Esophagus squamous epithelium (tissue), 4 donors: ENCODE measurements at regions not wholly inside any gene's neighbourhood (a gene's known extent, or its start where the extent isn't known, plus 50 kb on each side); places are given as distances from the start of the nearest gene placed in this dataset.

Source experiments
- POLR2A ChIP-seq, 4 donors: fragments of 450-650 bp; IDR thresholded peaks; one replicate each; pipeline ENCODE4 v1.6.1; 2017; ENCODE audit warnings: antibody characterized with exemption in 4 of 4, mild to moderate bottlenecking in 4 of 4, moderate library complexity in 3 of 4
- TF ChIP-seq, protein P1 (sequence below), 6 experiments: fragments of 450-650 bp in 4 of 6; fragments of 200-600 bp in 2 of 6; sonication (generic) in 2 of 6; IDR thresholded peaks; one replicate each; pipeline ENCODE4 v1.5.1; 2016 to 2019; ENCODE audit warnings: antibody characterized with exemption in 6 of 6, mild to moderate bottlenecking in 4 of 6, moderate library complexity in 4 of 6

DNA sequence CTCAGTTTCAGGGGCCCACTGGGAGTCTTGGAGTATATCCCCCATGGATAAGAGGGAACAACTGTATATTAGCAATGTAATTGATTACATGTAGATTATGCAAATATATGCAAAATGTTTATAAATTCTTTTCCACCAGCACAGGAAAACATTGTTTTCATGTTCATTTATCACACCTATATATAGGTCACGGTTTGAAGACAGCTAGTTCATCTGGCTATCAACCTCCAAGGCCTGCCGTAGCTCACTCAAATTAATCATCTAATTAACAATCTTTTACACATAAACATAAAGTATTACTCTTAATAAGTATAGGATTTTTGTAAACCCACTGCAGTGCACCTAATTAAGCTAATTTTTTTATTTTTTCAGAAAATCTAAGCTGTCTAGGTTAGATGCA is 53.7 kb upstream of the SP4 start:
- TF ChIP-seq, protein P1, sequence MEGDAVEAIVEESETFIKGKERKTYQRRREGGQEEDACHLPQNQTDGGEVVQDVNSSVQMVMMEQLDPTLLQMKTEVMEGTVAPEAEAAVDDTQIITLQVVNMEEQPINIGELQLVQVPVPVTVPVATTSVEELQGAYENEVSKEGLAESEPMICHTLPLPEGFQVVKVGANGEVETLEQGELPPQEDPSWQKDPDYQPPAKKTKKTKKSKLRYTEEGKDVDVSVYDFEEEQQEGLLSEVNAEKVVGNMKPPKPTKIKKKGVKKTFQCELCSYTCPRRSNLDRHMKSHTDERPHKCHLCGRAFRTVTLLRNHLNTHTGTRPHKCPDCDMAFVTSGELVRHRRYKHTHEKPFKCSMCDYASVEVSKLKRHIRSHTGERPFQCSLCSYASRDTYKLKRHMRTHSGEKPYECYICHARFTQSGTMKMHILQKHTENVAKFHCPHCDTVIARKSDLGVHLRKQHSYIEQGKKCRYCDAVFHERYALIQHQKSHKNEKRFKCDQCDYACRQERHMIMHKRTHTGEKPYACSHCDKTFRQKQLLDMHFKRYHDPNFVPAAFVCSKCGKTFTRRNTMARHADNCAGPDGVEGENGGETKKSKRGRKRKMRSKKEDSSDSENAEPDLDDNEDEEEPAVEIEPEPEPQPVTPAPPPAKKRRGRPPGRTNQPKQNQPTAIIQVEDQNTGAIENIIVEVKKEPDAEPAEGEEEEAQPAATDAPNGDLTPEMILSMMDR (IDR thresholded peaks at IDR 0.05): no peak
- TF ChIP-seq POLR2A (IDR thresholded peaks at IDR 0.05): no peak
